Duodenal mucosa (tissue), 2 donors: ENCODE measurements at regions not wholly inside any gene's neighbourhood (a gene's known extent, or its start where the extent isn't known, plus 50 kb on each side); places are given as distances from the start of the nearest gene placed in this dataset.
"Not testable (repeated sequence)": the region's sequence is repeated elsewhere in the genome, so short reads cannot be mapped to it uniquely, and the experiment has no call there.

ENCODE experiments used
- H3K27ac ChIP-seq: one replicate; pipeline ENCODE4 v1.7.0; 2013; ENCODE audit warnings: low read depth, low read length
- H3K27me3 ChIP-seq, 2 donors: one replicate each; pipeline ENCODE4 v1.7.0; 2013; ENCODE audit warnings: low read length in 2 of 2, control low read depth in 1 of 2; ENCODE audit not compliant: insufficient read depth in 2 of 2, control insufficient read depth in 1 of 2
- H3K36me3 ChIP-seq, 2 donors: one replicate each; pipeline ENCODE4 v1.7.0; 2013; ENCODE audit warnings: low read length in 2 of 2, control low read depth in 1 of 2; ENCODE audit not compliant: insufficient read depth in 2 of 2, control insufficient read depth in 1 of 2
- H3K4me1 ChIP-seq, 2 donors: one replicate each; pipeline ENCODE4 v1.7.0; 2013; ENCODE audit warnings: low read length in 2 of 2, control low read depth in 1 of 2; ENCODE audit not compliant: insufficient read depth in 2 of 2, control insufficient read depth in 1 of 2
- H3K4me3 ChIP-seq, 2 donors: one replicate each; pipeline ENCODE4 v1.7.0; 2013; ENCODE audit warnings: low read length in 2 of 2, low read depth in 1 of 2
- H3K9ac ChIP-seq, 2 donors: one replicate each; pipeline ENCODE4 v1.7.0; 2013; ENCODE audit warnings: low read length in 2 of 2, low read depth in 1 of 2
- H3K9me3 ChIP-seq, 2 donors: one replicate each; pipeline ENCODE4 v1.7.0; 2013; ENCODE audit warnings: low read length in 2 of 2, control low read depth in 1 of 2; ENCODE audit not compliant: control insufficient read depth in 1 of 2

GRCh38 chr12:94839347-94839746 lies 164.2 kb downstream of the NDUFA12 start:
- Histone ChIP-seq H3K36me3 (no peaks in the 10 kb centered on the region), H3K27me3 (no peaks in the 10 kb centered on the region), H3K9me3 (no peaks in the 10 kb centered on the region), H3K4me1 (no peaks in the 10 kb centered on the region), H3K9ac (no peak overlapping the region), H3K4me3 (no peak overlapping the region), H3K27ac (no peak overlapping the region)

- not testable (repeated sequence) for H3K9me3 ChIP-seq, H3K27me3 ChIP-seq, H3K4me1 ChIP-seq, H3K9ac ChIP-seq, H3K4me3 ChIP-seq, H3K27ac ChIP-seq, H3K36me3 ChIP-seq
Observed at GRCh38 chr12:94836952-94837670, 166.4 kb downstream of the NDUFA12 start.

GRCh38 chr12:94834036-94834625 lies 169.4 kb downstream of the NDUFA12 start:
- H3K4me3 ChIP-seq = no peak overlapping the region
- H3K36me3 ChIP-seq = no peaks in the 10 kb centered on the region
- H3K9ac ChIP-seq = no peak overlapping the region
- no peaks in the 10 kb centered on the region for H3K27me3 ChIP-seq
- no peak overlapping the region for H3K27ac ChIP-seq
- H3K4me1 ChIP-seq = peaks cover 14 to 15% of the 10 kb centered on the region in 2 donors
- H3K9me3 ChIP-seq = no peaks in the 10 kb centered on the region

- Histone ChIP-seq H3K4me3 (no peak overlapping the region), H3K4me1 (peaks cover 14 to 15% of the 10 kb centered on the region in 2 donors), H3K36me3 (no peaks in the 10 kb centered on the region), H3K9me3 (no peaks in the 10 kb centered on the region), H3K27me3 (no peaks in the 10 kb centered on the region), H3K9ac (no peak overlapping the region), H3K27ac (no peak overlapping the region)
Observed at GRCh38 chr12:94832780-94833681, 170.5 kb downstream of the NDUFA12 start.

GRCh38 chr12:94832105-94832504 lies 171.4 kb downstream of the NDUFA12 start:
- Histone ChIP-seq H3K4me3 (no peak overlapping the region), H3K9ac (no peak overlapping the region), H3K36me3 (no peaks in the 10 kb centered on the region), H3K4me1 (peaks cover 14 to 15% of the 10 kb centered on the region in 2 donors), H3K27me3 (no peaks in the 10 kb centered on the region), H3K27ac (no peak overlapping the region), H3K9me3 (no peaks in the 10 kb centered on the region)

- Histone ChIP-seq H3K4me1 (peaks cover 14 to 15% of the 10 kb centered on the region in 2 donors), H3K27ac (no peak overlapping the region), H3K36me3 (no peaks in the 10 kb centered on the region), H3K4me3 (no peak overlapping the region), H3K9ac (no peak overlapping the region), H3K9me3 (no peaks in the 10 kb centered on the region), H3K27me3 (no peaks in the 10 kb centered on the region)
Observed at GRCh38 chr12:94831081-94831751, 172.3 kb downstream of the NDUFA12 start.

- no peaks in the 10 kb centered on the region for H3K27me3 ChIP-seq
- H3K9ac ChIP-seq = no peak overlapping the region
- no peaks in the 10 kb centered on the region for H3K9me3 ChIP-seq
- H3K27ac ChIP-seq = no peak overlapping the region
- peaks cover 14 to 15% of the 10 kb centered on the region in 2 donors for H3K4me1 ChIP-seq
- H3K36me3 ChIP-seq = no peaks in the 10 kb centered on the region
- no peak overlapping the region for H3K4me3 ChIP-seq
Observed at GRCh38 chr12:94829552-94829951, 173.9 kb downstream of the NDUFA12 start.

GRCh38 chr12:94819011-94819410 lies 168.7 kb upstream of the TMCC3 start:
- H3K27ac ChIP-seq = no peak overlapping the region
- H3K27me3 ChIP-seq = no peaks in the 10 kb centered on the region
- no peak overlapping the region for H3K4me3 ChIP-seq
- H3K4me1 ChIP-seq = no peaks in the 10 kb centered on the region
- no peak overlapping the region for H3K9ac ChIP-seq
- H3K36me3 ChIP-seq = no peaks in the 10 kb centered on the region
- H3K9me3 ChIP-seq = peaks cover 0 to 7% of the 10 kb centered on the region in 2 donors

GRCh38 chr12:94817695-94818075 lies 167.3 kb upstream of the TMCC3 start:
- Histone ChIP-seq H3K27me3 (no peaks in the 10 kb centered on the region), H3K36me3 (no peaks in the 10 kb centered on the region), H3K4me3 (no peak overlapping the region), H3K9ac (no peak overlapping the region), H3K9me3 (peaks cover 7 to 20% of the 10 kb centered on the region in 2 donors), H3K4me1 (no peaks in the 10 kb centered on the region), H3K27ac (no peak overlapping the region)
